ENCODE measurements at regions not wholly inside any gene's neighbourhood (a gene's known extent, or its start where the extent isn't known, plus 50 kb on each side); places are given as distances from the start of the nearest gene placed in this dataset.

GRCh38 chr6:40171343-40171742 is 237.1 kb upstream of the MOCS1 start:
- H3K36me3 ChIP-seq (replicated peaks in 1 of 2; ENCODE audit: control insufficient read depth in 1 of 2, insufficient read depth in 2 of 2, low read length in 2 of 2): no peaks in the 10 kb centered on the region
- ChIA-PET CTCF (ENCODE audit: low intra/inter-chr PET ratio, low total read pairs) (no interaction called here), POLR2A (no interaction called here)
- no peak overlapping the region for H3K4me3 ChIP-seq (replicated peaks in 1 of 3; ENCODE audit: insufficient read depth in 1 of 3, low read depth in 2 of 3, low read length in 3 of 3)
- no peaks in the 10 kb centered on the region for H3K79me2 ChIP-seq (ENCODE audit: insufficient read depth, low read length)
- 0% methylated on average over 1 of the region's 1 CpG for WGBS (ENCODE audit: low lambda C conversion rate)
- in situ Hi-C loops (cut with HindIII; ENCODE audit: extremely low pct_ligation_motif_present, low pct_unique_long_range_greater_than_20kb): no loop called here
- intact Hi-C loops (cut with micrococcal nuclease; ENCODE audit: unreplicated experiment): no loop called here
- no peak overlapping the region for H3K27ac ChIP-seq (ENCODE audit: extremely low read length, insufficient read depth, low read length)
- H3K9ac ChIP-seq (ENCODE audit: insufficient read depth, low read depth, low read length): no peak overlapping the region
- no peaks in the 10 kb centered on the region for H4K20me1 ChIP-seq (ENCODE audit: insufficient read depth, low read length)
- no TSS peak for BruUV-seq (replicated peaks)
- DNase-seq (ENCODE audit: low spot score) (no peak), FAIRE-seq (no peak), ATAC-seq (no peak)
- TF ChIP-seq RFX5 (IDR thresholded peaks at IDR 0.05; ENCODE audit: low read depth, low read length) (no peak), LBX2 (CRISPR knock-in tag; IDR thresholded peaks at IDR 0.05; ENCODE audit: borderline replicate concordance) (no peak), NR2F2 (IDR thresholded peaks at IDR 0.05; ENCODE audit: borderline replicate concordance, low read depth) (no peak), ZNF3 (CRISPR knock-in tag; IDR thresholded peaks at IDR 0.05) (no peak), ZNF619 (CRISPR knock-in tag; IDR thresholded peaks at IDR 0.05) (no peak)
- no peak overlapping the region for H2AFZ ChIP-seq (ENCODE audit: low read length)
- H3K27me3 ChIP-seq (ENCODE audit: control insufficient read depth in 1 of 2, insufficient read depth in 2 of 2, low read length in 2 of 2): no peaks in the 10 kb centered on the region
- no peaks in the 10 kb centered on the region for H3K4me1 ChIP-seq (ENCODE audit: insufficient read depth, low read length)
- H3K4me2 ChIP-seq (ENCODE audit: low read depth, low read length): no peak overlapping the region
- H3K9me3 ChIP-seq (ENCODE audit: low read length): peaks cover 15% of the 10 kb centered on the region; the same call in 1 of the 2 replicates

GRCh38 chr6:40170856-40171255 is 236.6 kb upstream of the MOCS1 start:
- intact Hi-C loops (cut with micrococcal nuclease; ENCODE audit: unreplicated experiment): no loop called here
- DNase-seq (ENCODE audit: low spot score) (no peak), FAIRE-seq (no peak), ATAC-seq (no peak)
- H4K20me1 ChIP-seq (ENCODE audit: insufficient read depth, low read length): no peaks in the 10 kb centered on the region
- ChIA-PET CTCF (ENCODE audit: low intra/inter-chr PET ratio, low total read pairs) (no interaction called here), POLR2A (no interaction called here)
- H3K27me3 ChIP-seq (ENCODE audit: control insufficient read depth in 1 of 2, insufficient read depth in 2 of 2, low read length in 2 of 2): no peaks in the 10 kb centered on the region
- no peaks in the 10 kb centered on the region for H3K79me2 ChIP-seq (ENCODE audit: insufficient read depth, low read length)
- in situ Hi-C loops (cut with HindIII; ENCODE audit: extremely low pct_ligation_motif_present, low pct_unique_long_range_greater_than_20kb): no loop called here
- H3K9me3 ChIP-seq (ENCODE audit: low read length): 0 out of 2 replicates have a peak, but pooled peaks cover 10% of the 10 kb centered on the region
- no peak overlapping the region for H2AFZ ChIP-seq (ENCODE audit: low read length)
- H3K4me3 ChIP-seq (replicated peaks in 1 of 3; ENCODE audit: insufficient read depth in 1 of 3, low read depth in 2 of 3, low read length in 3 of 3): no peak overlapping the region
- WGBS (ENCODE audit: low lambda C conversion rate): 4% methylated on average over 2 of the region's 2 CpGs
- BruUV-seq (replicated peaks): no TSS peak
- no peaks in the 10 kb centered on the region for H3K36me3 ChIP-seq (replicated peaks in 1 of 2; ENCODE audit: control insufficient read depth in 1 of 2, insufficient read depth in 2 of 2, low read length in 2 of 2)
- H3K4me1 ChIP-seq (ENCODE audit: insufficient read depth, low read length): no peaks in the 10 kb centered on the region
- H3K4me2 ChIP-seq (ENCODE audit: low read depth, low read length): no peak overlapping the region
- no peak overlapping the region for H3K9ac ChIP-seq (ENCODE audit: insufficient read depth, low read depth, low read length)
- no peak overlapping the region for H3K27ac ChIP-seq (ENCODE audit: extremely low read length, insufficient read depth, low read length)
- TF ChIP-seq ZBTB42 (CRISPR knock-in tag; IDR thresholded peaks at IDR 0.05): no peak
- TF ChIP-seq IRF2 (CRISPR knock-in tag; IDR thresholded peaks at IDR 0.05): no peak
- no peak for TF ChIP-seq MLX (CRISPR knock-in tag; IDR thresholded peaks at IDR 0.05)
- TF ChIP-seq ZNF414 (CRISPR knock-in tag; IDR thresholded peaks at IDR 0.05): no peak
- TF ChIP-seq FOXP1 (IDR thresholded peaks at IDR 0.05): no peak
- TF ChIP-seq FOXP1 (CRISPR knock-in tag; IDR thresholded peaks at IDR 0.05): no peak
- no peak for TF ChIP-seq GRHL1 (CRISPR knock-in tag; conservative IDR thresholded peaks at IDR 0.05)
- TF ChIP-seq E2F2 (CRISPR knock-in tag; IDR thresholded peaks at IDR 0.05; ENCODE audit: borderline replicate concordance): no peak
- no peak for TF ChIP-seq ZNF749 (CRISPR knock-in tag; IDR thresholded peaks at IDR 0.05; ENCODE audit: borderline replicate concordance)
- TF ChIP-seq ZBTB37 (CRISPR knock-in tag; IDR thresholded peaks at IDR 0.05): no peak
